ENCODE measurements at regions not wholly inside any gene's neighbourhood (a gene's known extent, or its start where the extent isn't known, plus 50 kb on each side); places are given as distances from the start of the nearest gene placed in this dataset.

GRCh38 chr3:95607926-95608325, 1206.5 kb upstream of the EPHA6 start:
- ChIA-PET POLR2A (no interaction called here), CTCF (no interaction called here)
- TF ChIP-seq ZNF423 (tag by site-specific recombination; IDR thresholded peaks at IDR 0.05) (no peak), ZNF707 (tag by site-specific recombination; IDR thresholded peaks at IDR 0.05) (peak; percentile 67)
- no peak overlapping the region for H3K4me3 ChIP-seq (ENCODE audit: low read depth, low read length)
- H3K4me1 ChIP-seq (ENCODE audit: control insufficient read depth, insufficient read depth, low read length): no peaks in the 10 kb centered on the region
- H3K27ac ChIP-seq (ENCODE audit: extremely low read depth, low read depth, low read length): no peak overlapping the region
- no peaks in the 10 kb centered on the region for H3K9me3 ChIP-seq (ENCODE audit: control insufficient read depth, insufficient read depth, low read depth, low read length)
- no peaks in the 10 kb centered on the region for H3K36me3 ChIP-seq (ENCODE audit: control insufficient read depth in 2 of 2, insufficient read depth in 1 of 2, low read length in 2 of 2)

DNA sequence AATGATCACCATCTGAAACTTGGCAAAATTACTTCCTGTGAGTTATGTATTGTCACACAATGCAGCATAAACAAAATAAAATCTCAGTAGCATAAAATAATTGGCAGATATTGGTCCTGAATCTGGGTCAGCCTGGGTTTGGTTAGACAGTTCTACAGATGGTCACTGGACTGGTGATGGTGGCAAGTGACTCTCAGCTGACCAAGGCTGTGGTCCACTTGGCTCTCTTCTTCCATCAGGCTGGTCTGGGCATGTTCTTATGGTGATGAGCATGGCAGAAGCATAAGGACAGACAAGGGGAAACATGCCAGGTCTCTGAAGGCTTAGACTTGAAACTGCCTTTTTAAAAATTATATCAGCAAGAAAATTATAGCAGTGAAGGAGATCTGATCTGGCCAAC, 1205.0 kb upstream of the EPHA6 start:
- H3K27ac ChIP-seq (ENCODE audit: extremely low read depth, low read depth, low read length): no peak overlapping the region
- TF ChIP-seq EGR2 (tag by site-specific recombination; IDR thresholded peaks at IDR 0.05; ENCODE audit: low read depth) (no peak), HIC1 (tag by site-specific recombination; IDR thresholded peaks at IDR 0.05) (no peak), MZF1 (tag by site-specific recombination; IDR thresholded peaks at IDR 0.05; ENCODE audit: borderline replicate concordance) (no peak), GLI2 (tag by site-specific recombination; IDR thresholded peaks at IDR 0.05; ENCODE audit: borderline replicate concordance, low read depth) (no peak), ZNF202 (tag by site-specific recombination; IDR thresholded peaks at IDR 0.05; ENCODE audit: borderline replicate concordance) (no peak), ZNF624 (tag by site-specific recombination; IDR thresholded peaks at IDR 0.05) (no peak), SP2 (tag by site-specific recombination; IDR thresholded peaks at IDR 0.05) (no peak), ZBTB48 (tag by site-specific recombination; IDR thresholded peaks at IDR 0.05) (no peak), GLIS1 (tag by site-specific recombination; IDR thresholded peaks at IDR 0.05) (no peak)
- POLR2A ChIA-PET: no interaction called here

GRCh38 chr3:95612611-95613010, 1201.8 kb upstream of the EPHA6 start:
- Histone ChIP-seq H3K4me3 (ENCODE audit: low read depth, low read length) (no peak overlapping the region), H3K4me1 (ENCODE audit: control insufficient read depth, insufficient read depth, low read length) (no peaks in the 10 kb centered on the region), H3K36me3 (ENCODE audit: control insufficient read depth in 2 of 2, insufficient read depth in 1 of 2, low read length in 2 of 2) (no peaks in the 10 kb centered on the region), H3K9me3 (ENCODE audit: control insufficient read depth, insufficient read depth, low read depth, low read length) (no peaks in the 10 kb centered on the region), H3K27ac (ENCODE audit: extremely low read depth, low read depth, low read length) (no peak overlapping the region)
- ChIA-PET CTCF (no interaction called here), POLR2A (no interaction called here)
- TF ChIP-seq, protein P1, sequence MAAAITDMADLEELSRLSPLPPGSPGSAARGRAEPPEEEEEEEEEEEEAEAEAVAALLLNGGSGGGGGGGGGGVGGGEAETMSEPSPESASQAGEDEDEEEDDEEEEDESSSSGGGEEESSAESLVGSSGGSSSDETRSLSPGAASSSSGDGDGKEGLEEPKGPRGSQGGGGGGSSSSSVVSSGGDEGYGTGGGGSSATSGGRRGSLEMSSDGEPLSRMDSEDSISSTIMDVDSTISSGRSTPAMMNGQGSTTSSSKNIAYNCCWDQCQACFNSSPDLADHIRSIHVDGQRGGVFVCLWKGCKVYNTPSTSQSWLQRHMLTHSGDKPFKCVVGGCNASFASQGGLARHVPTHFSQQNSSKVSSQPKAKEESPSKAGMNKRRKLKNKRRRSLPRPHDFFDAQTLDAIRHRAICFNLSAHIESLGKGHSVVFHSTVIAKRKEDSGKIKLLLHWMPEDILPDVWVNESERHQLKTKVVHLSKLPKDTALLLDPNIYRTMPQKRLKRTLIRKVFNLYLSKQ (tag by site-specific recombination; IDR thresholded peaks at IDR 0.05; ENCODE audit: borderline replicate concordance): no peak
- TF ChIP-seq, protein P2, sequence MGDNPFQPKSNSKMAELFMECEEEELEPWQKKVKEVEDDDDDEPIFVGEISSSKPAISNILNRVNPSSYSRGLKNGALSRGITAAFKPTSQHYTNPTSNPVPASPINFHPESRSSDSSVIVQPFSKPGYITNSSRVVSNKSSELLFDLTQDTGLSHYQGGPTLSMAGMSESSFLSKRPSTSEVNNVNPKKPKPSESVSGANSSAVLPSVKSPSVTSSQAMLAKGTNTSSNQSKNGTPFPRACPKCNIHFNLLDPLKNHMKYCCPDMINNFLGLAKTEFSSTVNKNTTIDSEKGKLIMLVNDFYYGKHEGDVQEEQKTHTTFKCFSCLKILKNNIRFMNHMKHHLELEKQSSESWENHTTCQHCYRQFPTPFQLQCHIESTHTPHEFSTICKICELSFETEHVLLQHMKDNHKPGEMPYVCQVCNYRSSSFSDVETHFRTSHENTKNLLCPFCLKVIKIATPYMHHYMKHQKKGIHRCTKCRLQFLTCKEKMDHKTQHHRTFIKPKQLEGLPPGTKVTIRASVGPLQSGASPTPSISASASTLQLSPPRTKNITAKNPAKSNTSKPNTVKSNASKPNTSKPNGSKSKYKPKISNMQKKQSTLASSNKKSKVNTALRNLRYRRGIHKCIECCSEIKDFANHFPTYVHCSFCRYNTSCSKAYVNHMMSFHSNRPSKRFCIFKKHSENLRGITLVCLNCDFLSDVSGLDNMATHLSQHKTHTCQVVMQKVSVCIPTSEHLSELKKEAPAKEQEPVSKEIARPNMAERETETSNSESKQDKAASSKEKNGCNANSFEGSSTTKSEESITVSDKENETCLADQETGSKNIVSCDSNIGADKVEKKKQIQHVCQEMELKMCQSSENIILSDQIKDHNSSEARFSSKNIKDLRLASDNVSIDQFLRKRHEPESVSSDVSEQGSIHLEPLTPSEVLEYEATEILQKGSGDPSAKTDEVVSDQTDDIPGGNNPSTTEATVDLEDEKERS (tag by site-specific recombination; IDR thresholded peaks at IDR 0.05): no peak
- TF ChIP-seq TRIM28 (IDR thresholded peaks at IDR 0.05; ENCODE audit: borderline replicate concordance, low read length): no peak
- no peak for TF ChIP-seq ZNF555 (tag by site-specific recombination; conservative IDR thresholded peaks at IDR 0.05)
- TF ChIP-seq ZNF768 (tag by site-specific recombination; IDR thresholded peaks at IDR 0.05): no peak
- no peak for TF ChIP-seq ZNF530 (tag by site-specific recombination; IDR thresholded peaks at IDR 0.05; ENCODE audit: low read depth)
- TF ChIP-seq, protein P3, sequence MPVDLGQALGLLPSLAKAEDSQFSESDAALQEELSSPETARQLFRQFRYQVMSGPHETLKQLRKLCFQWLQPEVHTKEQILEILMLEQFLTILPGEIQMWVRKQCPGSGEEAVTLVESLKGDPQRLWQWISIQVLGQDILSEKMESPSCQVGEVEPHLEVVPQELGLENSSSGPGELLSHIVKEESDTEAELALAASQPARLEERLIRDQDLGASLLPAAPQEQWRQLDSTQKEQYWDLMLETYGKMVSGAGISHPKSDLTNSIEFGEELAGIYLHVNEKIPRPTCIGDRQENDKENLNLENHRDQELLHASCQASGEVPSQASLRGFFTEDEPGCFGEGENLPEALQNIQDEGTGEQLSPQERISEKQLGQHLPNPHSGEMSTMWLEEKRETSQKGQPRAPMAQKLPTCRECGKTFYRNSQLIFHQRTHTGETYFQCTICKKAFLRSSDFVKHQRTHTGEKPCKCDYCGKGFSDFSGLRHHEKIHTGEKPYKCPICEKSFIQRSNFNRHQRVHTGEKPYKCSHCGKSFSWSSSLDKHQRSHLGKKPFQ (tag by site-specific recombination; IDR thresholded peaks at IDR 0.05): no peak
- TF ChIP-seq ZNF521 (tag by site-specific recombination; IDR thresholded peaks at IDR 0.05): no peak
- no peak for TF ChIP-seq HOXD13 (CRISPR knock-in tag; IDR thresholded peaks at IDR 0.05; ENCODE audit: borderline replicate concordance)
- no peak for TF ChIP-seq KLF7 (tag by site-specific recombination; IDR thresholded peaks at IDR 0.05; ENCODE audit: borderline replicate concordance)

More for the DNA sequence above, 1205.0 kb upstream of the EPHA6 start:
- no peaks in the 10 kb centered on the region for H3K9me3 ChIP-seq (ENCODE audit: control insufficient read depth, insufficient read depth, low read depth, low read length)
- CTCF ChIA-PET: no interaction called here
- no peaks in the 10 kb centered on the region for H3K36me3 ChIP-seq (ENCODE audit: control insufficient read depth in 2 of 2, insufficient read depth in 1 of 2, low read length in 2 of 2)
- no peaks in the 10 kb centered on the region for H3K4me1 ChIP-seq (ENCODE audit: control insufficient read depth, insufficient read depth, low read length)
- H3K4me3 ChIP-seq (ENCODE audit: low read depth, low read length): no peak overlapping the region

All from HEK293 (cell line).